Neural progenitor cell (in vitro differentiated cells): ENCODE measurements at regions not wholly inside any gene's neighbourhood (a gene's known extent, or its start where the extent isn't known, plus 50 kb on each side); places are given as distances from the start of the nearest gene placed in this dataset.

Experiments used
- EZH2 ChIP-seq: fragments of 200-600 bp; sonication (generic); IDR thresholded peaks from 2 replicates; pipeline ENCODE4 v1.6.1; 2017; ENCODE audit warnings: antibody characterized with exemption, mild to moderate bottlenecking, moderate library complexity
- EZH2phosphoT487 ChIP-seq: fragments of 200-600 bp; sonication (generic); IDR thresholded peaks from 2 replicates; pipeline ENCODE4 v1.6.1; 2017; ENCODE audit warnings: antibody characterized with exemption
- TF ChIP-seq, protein P1 (sequence below): fragments of 200-600 bp; sonication (generic); IDR thresholded peaks from 2 replicates; pipeline ENCODE4 v1.5.1; 2017; ENCODE audit warnings: antibody characterized with exemption, mild to moderate bottlenecking

GRCh38 chr2:220847589-220847988 is 724.5 kb downstream of the EPHA4 start:
- TF ChIP-seq, protein P1, sequence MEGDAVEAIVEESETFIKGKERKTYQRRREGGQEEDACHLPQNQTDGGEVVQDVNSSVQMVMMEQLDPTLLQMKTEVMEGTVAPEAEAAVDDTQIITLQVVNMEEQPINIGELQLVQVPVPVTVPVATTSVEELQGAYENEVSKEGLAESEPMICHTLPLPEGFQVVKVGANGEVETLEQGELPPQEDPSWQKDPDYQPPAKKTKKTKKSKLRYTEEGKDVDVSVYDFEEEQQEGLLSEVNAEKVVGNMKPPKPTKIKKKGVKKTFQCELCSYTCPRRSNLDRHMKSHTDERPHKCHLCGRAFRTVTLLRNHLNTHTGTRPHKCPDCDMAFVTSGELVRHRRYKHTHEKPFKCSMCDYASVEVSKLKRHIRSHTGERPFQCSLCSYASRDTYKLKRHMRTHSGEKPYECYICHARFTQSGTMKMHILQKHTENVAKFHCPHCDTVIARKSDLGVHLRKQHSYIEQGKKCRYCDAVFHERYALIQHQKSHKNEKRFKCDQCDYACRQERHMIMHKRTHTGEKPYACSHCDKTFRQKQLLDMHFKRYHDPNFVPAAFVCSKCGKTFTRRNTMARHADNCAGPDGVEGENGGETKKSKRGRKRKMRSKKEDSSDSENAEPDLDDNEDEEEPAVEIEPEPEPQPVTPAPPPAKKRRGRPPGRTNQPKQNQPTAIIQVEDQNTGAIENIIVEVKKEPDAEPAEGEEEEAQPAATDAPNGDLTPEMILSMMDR: no peak
- TF ChIP-seq EZH2phosphoT487: no peak
- no peak for TF ChIP-seq EZH2
